ENCODE measurements at regions not wholly inside any gene's neighbourhood (a gene's known extent, or its start where the extent isn't known, plus 50 kb on each side); places are given as distances from the start of the nearest gene placed in this dataset.

DNA sequence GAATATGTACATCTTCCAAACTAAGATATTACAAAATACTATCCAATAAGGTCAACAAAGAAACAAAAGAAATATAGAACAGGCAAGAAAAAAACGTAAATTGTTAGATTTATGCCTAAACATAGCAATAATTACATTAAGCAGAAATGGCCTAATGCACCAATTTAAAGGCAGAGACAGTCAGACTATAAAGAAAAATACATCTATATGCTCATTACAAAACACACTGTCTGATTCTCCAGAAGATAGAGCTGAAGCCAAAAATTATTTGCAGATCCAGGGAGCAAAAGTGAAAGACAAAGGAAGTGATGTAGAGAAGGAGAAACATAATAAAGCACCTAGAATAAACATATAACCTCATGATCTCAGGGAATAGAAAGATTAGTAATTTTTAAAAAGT, 246.9 kb downstream of the PAPSS1 start:
- BruUV-seq (replicated peaks), result no TSS peak
- no peak for TF ChIP-seq SIN3A (IDR thresholded peaks at IDR 0.05; ENCODE audit: low read depth)
- TF ChIP-seq RAD21 (IDR thresholded peaks at IDR 0.05; ENCODE audit: low read depth), result no peak
- no peak for TF ChIP-seq ELF1 (IDR thresholded peaks at IDR 0.05; ENCODE audit: borderline replicate concordance, low read depth)
- no peak for TF ChIP-seq CEBPB (IDR thresholded peaks at IDR 0.05; ENCODE audit: low read depth)
- no peak for ATAC-seq
- POLR2A ChIA-PET, result no interaction called here
- no peaks in the 10 kb centered on the region for H3K9me2 ChIP-seq (ENCODE audit: insufficient read depth)
- H3K4me3 ChIP-seq (replicated peaks in 1 of 2; ENCODE audit: low read depth in 1 of 2, low read length in 2 of 2), result no peak overlapping the region
- H3K27ac ChIP-seq (ENCODE audit: low read depth, low read length), result no peak overlapping the region
- intact Hi-C loops (cut with micrococcal nuclease), result no loop called here
- H3K36me3 ChIP-seq (ENCODE audit: control insufficient read depth in 1 of 2, insufficient read depth in 2 of 2, low read length in 2 of 2), result no peaks in the 10 kb centered on the region
- RAD21 ChIA-PET (ENCODE audit: low non-redundant PET in 1 of 2, low total read pairs in 2 of 2, uncharacterized antibody in 2 of 2, unreplicated experiment in 2 of 2), result no interaction called here
- no peaks in the 10 kb centered on the region for H3K27me3 ChIP-seq (ENCODE audit: insufficient read depth, low read length)
- H4K20me1 ChIP-seq (ENCODE audit: insufficient read depth), result no peaks in the 10 kb centered on the region
- no peak for DNase-seq (ENCODE audit: low read depth, low spot score)
- H3K4me2 ChIP-seq (ENCODE audit: low read length), result no peak overlapping the region
- no peak overlapping the region for H2AFZ ChIP-seq (ENCODE audit: low read depth, low read length, poor library complexity, severe bottlenecking)
- H3K4me1 ChIP-seq (ENCODE audit: control insufficient read depth in 1 of 2, insufficient read depth in 2 of 2, low read length in 2 of 2), result no peaks in the 10 kb centered on the region
- CTCF ChIA-PET, result no interaction called here
- no peaks in the 10 kb centered on the region for H3K79me2 ChIP-seq (ENCODE audit: insufficient read depth, low read length)
- no peak overlapping the region for H3K9ac ChIP-seq (ENCODE audit: low read length)
- H3K9me3 ChIP-seq (ENCODE audit: control insufficient read depth in 1 of 2, insufficient read depth in 1 of 2, low read depth in 1 of 2, low read length in 2 of 2), result no peaks in the 10 kb centered on the region

DNA sequence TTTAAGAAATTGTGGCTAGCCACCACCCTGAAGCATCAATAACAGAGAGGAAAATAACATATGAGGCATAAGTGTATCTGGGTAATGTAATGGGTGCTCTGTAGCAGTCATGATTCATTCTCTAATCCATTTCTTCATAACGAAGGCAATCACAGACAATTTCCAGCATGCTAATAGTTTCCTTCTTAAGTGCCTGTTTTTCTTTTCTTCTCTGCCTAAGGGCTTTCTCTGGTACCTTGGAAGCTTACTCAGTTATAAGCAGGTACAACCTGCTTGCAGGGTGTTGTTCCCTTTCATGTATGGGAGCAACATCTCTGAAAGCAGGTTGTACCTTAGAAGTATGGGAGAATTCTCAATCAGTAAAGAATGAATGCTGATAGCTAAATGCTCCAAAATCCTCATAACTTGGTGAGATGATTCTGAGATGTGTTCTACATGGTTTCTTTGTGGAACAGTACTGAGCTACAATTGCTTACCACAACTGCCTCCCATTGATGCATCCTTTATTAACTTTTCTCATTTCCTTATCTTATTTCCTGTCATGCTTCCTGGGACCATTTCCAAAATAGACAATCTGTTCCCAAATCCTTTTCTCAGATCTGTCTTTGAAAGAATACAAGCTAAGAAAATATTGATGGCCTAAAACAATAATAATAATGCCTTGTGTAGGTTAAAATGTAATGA, 247.6 kb downstream of the PAPSS1 start:
- no peak for ATAC-seq
- Histone ChIP-seq H3K9me3 (ENCODE audit: control insufficient read depth in 1 of 2, insufficient read depth in 1 of 2, low read depth in 1 of 2, low read length in 2 of 2) (no peaks in the 10 kb centered on the region), H3K27ac (ENCODE audit: low read depth, low read length) (no peak overlapping the region), H3K9ac (ENCODE audit: low read length) (no peak overlapping the region), H3K9me2 (ENCODE audit: insufficient read depth) (no peaks in the 10 kb centered on the region), H4K20me1 (ENCODE audit: insufficient read depth) (no peaks in the 10 kb centered on the region), H3K79me2 (ENCODE audit: insufficient read depth, low read length) (no peaks in the 10 kb centered on the region), H3K4me1 (ENCODE audit: control insufficient read depth in 1 of 2, insufficient read depth in 2 of 2, low read length in 2 of 2) (no peaks in the 10 kb centered on the region), H3K4me3 (replicated peaks in 1 of 2; ENCODE audit: low read depth in 1 of 2, low read length in 2 of 2) (no peak overlapping the region), H3K27me3 (ENCODE audit: insufficient read depth, low read length) (no peaks in the 10 kb centered on the region), H2AFZ (ENCODE audit: low read depth, low read length, poor library complexity, severe bottlenecking) (no peak overlapping the region), H3K4me2 (ENCODE audit: low read length) (no peak overlapping the region), H3K36me3 (ENCODE audit: control insufficient read depth in 1 of 2, insufficient read depth in 2 of 2, low read length in 2 of 2) (no peaks in the 10 kb centered on the region)
- intact Hi-C loops (cut with micrococcal nuclease), result no loop called here
- DNase-seq (ENCODE audit: low read depth, low spot score), result no peak
- RAD21 ChIA-PET (ENCODE audit: low non-redundant PET in 1 of 2, low total read pairs in 2 of 2, uncharacterized antibody in 2 of 2, unreplicated experiment in 2 of 2), result no interaction called here
- CTCF ChIA-PET, result no interaction called here
- no TSS peak for BruUV-seq (replicated peaks)
- POLR2A ChIA-PET, result no interaction called here
- TF ChIP-seq FOSL1 (IDR thresholded peaks at IDR 0.05; ENCODE audit: low read depth), result no peak
- TF ChIP-seq CTCF (IDR thresholded peaks at IDR 0.05 in 2 of 3, conservative IDR thresholded peaks at IDR 0.05 in 1 of 3; ENCODE audit: borderline replicate concordance in 1 of 3, insufficient read depth in 1 of 3, low read depth in 2 of 3, low read length in 2 of 3), result no peak
- TF ChIP-seq, protein P1, sequence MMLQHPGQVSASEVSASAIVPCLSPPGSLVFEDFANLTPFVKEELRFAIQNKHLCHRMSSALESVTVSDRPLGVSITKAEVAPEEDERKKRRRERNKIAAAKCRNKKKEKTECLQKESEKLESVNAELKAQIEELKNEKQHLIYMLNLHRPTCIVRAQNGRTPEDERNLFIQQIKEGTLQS (IDR thresholded peaks at IDR 0.05), result no peak
- no peak for TF ChIP-seq EGR1 (IDR thresholded peaks at IDR 0.05; ENCODE audit: low read depth)
- no peak for TF ChIP-seq EZH2 (IDR thresholded peaks at IDR 0.05)
- TF ChIP-seq ZNF274 (IDR thresholded peaks at IDR 0.05; ENCODE audit: low read depth, low read length), result no peak
- no peak for TF ChIP-seq TCF7L2 (IDR thresholded peaks at IDR 0.05; ENCODE audit: borderline replicate concordance, extremely low read depth, insufficient read depth, insufficient read length)
- no peak for TF ChIP-seq CBX3 (IDR thresholded peaks at IDR 0.05; ENCODE audit: low read depth)
- TF ChIP-seq REST (IDR thresholded peaks at IDR 0.05; ENCODE audit: low read depth), result no peak
- no peak for TF ChIP-seq POLR2A (IDR thresholded peaks at IDR 0.05; ENCODE audit: borderline replicate concordance, extremely low read depth, insufficient read depth, insufficient read length)
- TF ChIP-seq ELF1 (IDR thresholded peaks at IDR 0.05; ENCODE audit: borderline replicate concordance, low read depth), result no peak
- TF ChIP-seq, protein P2, sequence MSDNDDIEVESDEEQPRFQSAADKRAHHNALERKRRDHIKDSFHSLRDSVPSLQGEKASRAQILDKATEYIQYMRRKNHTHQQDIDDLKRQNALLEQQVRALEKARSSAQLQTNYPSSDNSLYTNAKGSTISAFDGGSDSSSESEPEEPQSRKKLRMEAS (IDR thresholded peaks at IDR 0.05), result no peak
- no peak for TF ChIP-seq ZFX (IDR thresholded peaks at IDR 0.05)
- TF ChIP-seq SIN3A (IDR thresholded peaks at IDR 0.05; ENCODE audit: low read depth), result no peak
- TF ChIP-seq SRF (IDR thresholded peaks at IDR 0.05; ENCODE audit: low read depth), result no peak
